GM19395 (cell line): ENCODE measurements at regions not wholly inside any gene's neighbourhood (a gene's known extent, or its start where the extent isn't known, plus 50 kb on each side); places are given as distances from the start of the nearest gene placed in this dataset.

Experiments
- ATAC-seq: cut with Tn5 transposase; IDR thresholded peaks from one replicate; pipeline ENCODE4 v1.9.1; 2021; ENCODE audit warnings: mild to moderate bottlenecking, moderate library complexity; ENCODE audit not compliant: unreplicated experiment

GRCh38 chr19:28520998-28521568 lies 691.9 kb downstream of the UQCRFS1 start:
- ATAC-seq = no peak

- ATAC-seq = no peak
Measured at GRCh38 chr19:28519952-28520861, 692.7 kb downstream of the UQCRFS1 start.

- no peak for ATAC-seq
Measured at GRCh38 chr19:28519218-28519779, 693.7 kb downstream of the UQCRFS1 start.

- no peak for ATAC-seq
Measured at GRCh38 chr19:28516415-28516872, 696.5 kb downstream of the UQCRFS1 start.

- no peak for ATAC-seq
Measured at GRCh38 chr19:28514166-28514565, 698.8 kb downstream of the UQCRFS1 start.

GRCh38 chr19:28511655-28512054 lies 701.3 kb downstream of the UQCRFS1 start:
- no peak for ATAC-seq

GRCh38 chr19:28509079-28509895 lies 703.7 kb downstream of the UQCRFS1 start:
- no peak for ATAC-seq

- ATAC-seq = no peak
Measured at GRCh38 chr19:28508666-28509065, 704.3 kb downstream of the UQCRFS1 start.

GRCh38 chr19:28505933-28506332 lies 707.0 kb downstream of the UQCRFS1 start:
- ATAC-seq = no peak

- ATAC-seq = no peak
Measured at GRCh38 chr19:28505134-28505533, 707.8 kb downstream of the UQCRFS1 start.

- no peak for ATAC-seq
Measured at GRCh38 chr19:28504727-28505126, 708.2 kb downstream of the UQCRFS1 start.

GRCh38 chr19:28504139-28504538 lies 708.8 kb downstream of the UQCRFS1 start:
- ATAC-seq = no peak

- ATAC-seq = no peak
Measured at GRCh38 chr19:28502879-28503734, 709.8 kb downstream of the UQCRFS1 start.

GRCh38 chr19:28501976-28502375 lies 711.0 kb downstream of the UQCRFS1 start:
- ATAC-seq = no peak

- ATAC-seq = no peak
Measured at GRCh38 chr19:28500982-28501630, 711.8 kb downstream of the UQCRFS1 start.

GRCh38 chr19:28500296-28500695 lies 712.7 kb downstream of the UQCRFS1 start:
- ATAC-seq = no peak

- ATAC-seq = no peak
Measured at GRCh38 chr19:28498404-28498976, 714.5 kb downstream of the UQCRFS1 start.

GRCh38 chr19:28497887-28498286 lies 715.1 kb downstream of the UQCRFS1 start:
- ATAC-seq = no peak

- ATAC-seq = no peak
Measured at GRCh38 chr19:28497137-28497536, 715.8 kb downstream of the UQCRFS1 start.
